ENCODE measurements at regions not wholly inside any gene's neighbourhood (a gene's known extent, or its start where the extent isn't known, plus 50 kb on each side); places are given as distances from the start of the nearest gene placed in this dataset.

GRCh38 chr3:43210049-43211027 lies 76.0 kb upstream of the SNRK start:
- TF ChIP-seq CTCF (IDR thresholded peaks at IDR 0.05; ENCODE audit: borderline replicate concordance, extremely low read depth, low read length, poor library complexity, severe bottlenecking): no peak
- TF ChIP-seq EZH2 (IDR thresholded peaks at IDR 0.05; ENCODE audit: borderline replicate concordance, low read depth, low read length, severe bottlenecking): no peak
